Activated T-helper 1 cell treated with Interleukin-2 at 50 U/mL for 16 hours (primary cell): ENCODE measurements at regions not wholly inside any gene's neighbourhood (a gene's known extent, or its start where the extent isn't known, plus 50 kb on each side); places are given as distances from the start of the nearest gene placed in this dataset.

Source experiments
- DNase-seq: peaks from one replicate; pipeline ENCODE4 v3.0.0-alpha.2; 2020; ENCODE audit warnings: low read depth

DNA sequence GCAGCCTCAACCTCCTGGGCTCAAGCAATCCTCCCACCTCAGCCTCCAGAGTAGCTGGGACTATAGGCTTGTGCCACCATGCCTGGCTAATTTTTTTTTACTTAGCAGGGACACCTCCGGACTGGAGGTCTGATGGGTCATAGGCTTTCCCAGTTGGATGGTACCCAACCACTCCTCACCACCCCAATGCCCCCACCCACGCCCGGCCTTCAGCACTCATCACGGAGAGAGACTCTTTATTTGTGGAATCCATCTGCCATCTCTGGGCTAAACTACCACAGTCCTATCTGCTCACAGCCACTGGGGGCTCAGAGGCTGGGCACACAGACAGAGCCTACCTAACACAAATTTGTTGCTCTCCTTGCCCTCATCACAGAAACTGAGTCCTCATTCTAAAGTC is 58.3 kb upstream of the STXBP1 start:
- no peak for DNase-seq

- no peak for DNase-seq
Observed at GRCh38 chr9:127554966-127555839, 56.9 kb upstream of the STXBP1 start.

GRCh38 chr9:127555840-127556820 is 55.9 kb upstream of the STXBP1 start:
- peak; percentile 63 for DNase-seq

DNA sequence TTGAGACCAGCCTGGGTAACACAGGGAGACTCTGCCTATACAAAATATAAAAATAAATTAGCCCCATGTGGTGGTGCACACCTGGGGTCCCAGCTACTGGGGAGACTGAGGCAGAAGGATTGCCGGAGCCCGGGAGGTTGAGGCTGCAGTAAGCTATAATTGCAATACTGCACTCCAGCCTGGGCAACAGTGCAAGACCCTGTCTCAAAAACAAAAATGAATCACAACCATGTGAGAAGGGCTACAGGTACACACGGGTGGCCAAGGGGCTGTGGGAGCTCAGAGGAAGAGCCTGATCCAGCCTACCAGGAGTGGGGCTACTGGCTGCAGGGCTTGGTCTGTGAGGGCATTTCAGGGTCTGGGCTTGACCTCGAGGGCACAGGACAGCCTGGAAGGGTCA is 55.2 kb upstream of the STXBP1 start:
- no peak for DNase-seq

GRCh38 chr9:127557466-127557869 is 54.6 kb upstream of the STXBP1 start:
- DNase-seq = no peak

DNA sequence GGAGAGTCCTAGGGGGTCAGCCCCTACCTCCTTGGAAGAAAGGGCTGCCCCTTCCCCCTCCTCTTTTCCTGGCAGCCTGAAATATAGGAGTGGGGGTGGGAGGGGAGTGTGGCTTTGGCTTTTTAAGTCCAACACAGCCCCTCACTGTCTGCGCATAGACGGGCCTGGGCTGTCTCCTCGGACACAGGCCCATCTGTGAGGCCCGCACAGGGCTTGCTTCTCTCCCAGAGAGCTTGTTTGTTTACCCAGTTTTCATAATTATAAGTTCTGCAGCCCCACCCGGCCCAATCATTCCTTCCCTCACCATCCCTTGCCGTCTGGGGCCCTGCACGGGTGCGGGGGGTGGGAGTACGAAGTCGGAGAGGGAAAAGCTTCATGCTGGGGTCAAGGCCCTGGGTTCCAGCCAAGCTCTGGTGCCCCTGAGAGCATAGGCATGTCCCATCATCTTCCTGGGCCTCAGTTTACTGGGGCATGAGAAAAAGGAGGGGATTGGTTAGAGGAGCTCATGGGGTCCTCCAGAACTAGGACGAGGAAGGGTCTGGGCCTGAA is 54.0 kb upstream of the STXBP1 start:
- DNase-seq = no peak

DNA sequence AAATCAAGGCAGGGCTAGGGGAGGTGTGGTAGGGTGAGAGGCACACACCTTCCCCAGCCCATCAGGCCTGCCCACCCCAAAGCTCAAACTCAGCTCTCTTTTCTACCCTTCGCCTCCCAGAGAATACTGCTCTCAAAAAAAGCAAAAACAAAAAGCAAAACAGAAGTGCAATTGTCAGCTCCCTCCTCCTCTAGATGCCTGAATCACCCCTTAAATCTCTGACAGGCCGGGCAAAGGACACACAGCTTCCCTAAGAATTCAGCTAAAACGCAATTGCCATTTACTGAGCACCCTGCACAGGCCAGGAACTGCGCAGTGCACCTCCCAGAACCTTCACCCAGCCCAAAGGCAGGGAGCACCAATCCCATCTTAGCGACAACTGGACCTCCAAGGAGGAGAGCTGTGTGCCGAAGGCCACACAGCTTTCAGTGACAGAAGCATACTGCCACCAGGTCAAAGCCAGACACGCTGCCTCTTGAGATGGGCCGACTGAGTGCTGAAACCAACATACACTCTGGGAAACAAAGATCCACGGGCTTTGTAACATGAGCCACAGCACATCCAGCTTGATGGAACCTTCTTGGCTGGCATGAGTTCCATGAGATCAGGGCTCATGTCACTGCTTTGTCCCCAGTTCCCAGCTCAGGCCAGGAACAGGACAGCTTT is 53.4 kb upstream of the STXBP1 start:
- DNase-seq = no peak

DNA sequence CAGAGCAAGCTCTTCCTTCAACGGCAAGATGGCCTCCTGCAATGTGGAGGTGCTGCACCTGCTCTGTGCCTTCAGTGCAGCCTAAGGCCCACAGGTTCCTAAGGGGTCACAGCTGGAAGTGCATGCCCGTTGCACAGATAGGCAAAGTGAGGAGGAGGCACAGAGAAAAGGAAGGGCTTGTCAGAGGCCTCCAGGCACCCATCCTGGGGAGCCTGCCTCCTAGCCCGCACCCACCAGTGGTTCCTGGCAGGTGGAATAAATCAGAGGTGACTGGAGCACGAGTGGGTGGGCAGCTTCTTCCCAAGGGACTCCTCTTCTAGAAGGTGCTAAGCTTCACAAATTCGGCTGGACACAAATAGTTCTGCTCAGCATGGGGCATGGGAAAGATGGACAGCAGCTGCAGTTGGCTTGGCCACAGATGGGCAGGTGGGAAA is 52.8 kb upstream of the STXBP1 start:
- DNase-seq = no peak

GRCh38 chr9:127561491-127562278 is 50.4 kb upstream of the STXBP1 start:
- no peak for DNase-seq
